ENCODE measurements at regions not wholly inside any gene's neighbourhood (a gene's known extent, or its start where the extent isn't known, plus 50 kb on each side); places are given as distances from the start of the nearest gene placed in this dataset.

- TF ChIP-seq ZNF462 (CRISPR knock-in tag; IDR thresholded peaks at IDR 0.05) (no peak), EZH2 (IDR thresholded peaks at IDR 0.05; ENCODE audit: low read depth, unreplicated experiment) (no peak), ETS1 (IDR thresholded peaks at IDR 0.05) (no peak), EZH2phosphoT487 (IDR thresholded peaks at IDR 0.05; ENCODE audit: unreplicated experiment) (no peak), ZNF331 (CRISPR knock-in tag; IDR thresholded peaks at IDR 0.05; ENCODE audit: low read depth) (no peak), NANOG (IDR thresholded peaks at IDR 0.05; ENCODE audit: borderline replicate concordance) (no peak), JUNB (IDR thresholded peaks at IDR 0.05; ENCODE audit: unreplicated experiment) (no peak)
- H3K4me3 Mint-ChIP-seq, result no peak overlapping the region
- DNase-seq (ENCODE audit: low spot score) (no peak), ATAC-seq (no peak)
- Histone ChIP-seq H3K4me3 (no peak overlapping the region), H3K4me2 (no peak overlapping the region), H2AFZ (no peak overlapping the region), H3K36me3 (ENCODE audit: insufficient read depth) (no peaks in the 10 kb centered on the region), H3K27me3 (ENCODE audit: insufficient read depth) (no peaks in the 10 kb centered on the region), H3K27ac (ENCODE audit: low read depth) (no peak overlapping the region), H4K20me1 (replicated peaks; ENCODE audit: insufficient read depth) (no peaks in the 10 kb centered on the region), H3K79me2 (replicated peaks; ENCODE audit: insufficient read depth) (no peaks in the 10 kb centered on the region), H3K9me2 (ENCODE audit: insufficient read depth) (0 out of 2 replicates have a peak, but pooled peaks cover 1% of the 10 kb centered on the region), H3K4me1 (ENCODE audit: insufficient read depth) (peaks cover 30% of the 10 kb centered on the region), H3F3A (replicated peaks; ENCODE audit: low read depth) (0 out of 2 replicates have a peak, but pooled peaks cover 4% of the 10 kb centered on the region)
- peaks cover 2% of the 10 kb centered on the region; the same call in 1 of the 3 replicates for H3K36me3 Mint-ChIP-seq (ENCODE audit: low read depth)
- peaks cover 2% of the 10 kb centered on the region for H3K27me3 Mint-ChIP-seq (ENCODE audit: insufficient read depth, low read depth, poor library complexity)
- H3K27ac Mint-ChIP-seq, result no peak overlapping the region
- no peaks in the 10 kb centered on the region for H3K9me3 Mint-ChIP-seq
- peaks cover 22% of the 10 kb centered on the region for H3K4me1 Mint-ChIP-seq
These were observed 252.5 kb upstream of the SEMA6A start for GRCh38 chr5:116827078-116827477.

Data from GM23338 (cell line).